Smooth muscle cell (in vitro differentiated cells): ENCODE measurements at regions not wholly inside any gene's neighbourhood (a gene's known extent, or its start where the extent isn't known, plus 50 kb on each side); places are given as distances from the start of the nearest gene placed in this dataset.
A peak's percentile ranks its signal among the peaks of the same experiment; 100 is the strongest.

Experiments used
- DNase-seq: peaks from one replicate; lab custom pipeline; 2025; ENCODE audit not compliant: unreplicated experiment; lab: John Stamatoyannopoulos, UW
- H2AFZ ChIP-seq: fragments of 200-600 bp; sonication (generic); 2 replicates; pipeline ENCODE4 v1.6.0; 2016; ENCODE audit warnings: antibody characterized with exemption, low read depth, mild to moderate bottlenecking
- H3F3A ChIP-seq: fragments of 200-600 bp; sonication (generic); 2 replicates; pipeline ENCODE4 v1.6.0; 2017; ENCODE audit warnings: antibody characterized with exemption, low read depth
- H3K27ac ChIP-seq: fragments of 200-600 bp; sonication (generic); 2 replicates; pipeline ENCODE4 v1.5.1; 2016; ENCODE audit warnings: low read depth, mild to moderate bottlenecking
- H3K27me3 ChIP-seq: fragments of 200-600 bp; sonication (generic); 2 replicates; pipeline ENCODE4 v1.6.1; 2016; ENCODE audit warnings: low read depth, mild to moderate bottlenecking
- H3K36me3 ChIP-seq: fragments of 200-600 bp; sonication (generic); 2 replicates; pipeline ENCODE4 v1.5.1; 2016; ENCODE audit warnings: low read depth
- H3K4me1 ChIP-seq: fragments of 200-600 bp; sonication (generic); 2 replicates; pipeline ENCODE4 v1.5.1; 2016; ENCODE audit warnings: low read depth
- H3K4me2 ChIP-seq: fragments of 200-600 bp; sonication (generic); 2 replicates; pipeline ENCODE4 v1.6.0; 2016; ENCODE audit warnings: mild to moderate bottlenecking
- H3K4me3 ChIP-seq: fragments of 200-600 bp; sonication (generic); 2 replicates; pipeline ENCODE4 v1.5.1; 2016; ENCODE audit warnings: mild to moderate bottlenecking
- H3K79me2 ChIP-seq: fragments of 200-600 bp; sonication (generic); 2 replicates; pipeline ENCODE4 v1.6.0; 2016; ENCODE audit warnings: low read depth, mild to moderate bottlenecking
- H3K9ac ChIP-seq: fragments of 200-600 bp; sonication (generic); 2 replicates; pipeline ENCODE4 v1.6.0; 2016; ENCODE audit warnings: low read depth
- H3K9me3 ChIP-seq: fragments of 200-600 bp; sonication (generic); replicated peaks from 2 replicates; pipeline ENCODE4 v1.5.1; 2016; ENCODE audit warnings: low read depth
- H4K20me1 ChIP-seq: fragments of 200-600 bp; sonication (generic); 2 replicates; pipeline ENCODE4 v1.6.0; 2016; ENCODE audit warnings: low read depth
- CTCF ChIP-seq: fragments of 200-600 bp; sonication (generic); IDR thresholded peaks from 2 replicates; pipeline ENCODE4 v1.5.1; 2017; ENCODE audit warnings: borderline replicate concordance, mild to moderate bottlenecking, antibody characterized with exemption; ENCODE audit not compliant: insufficient read depth, poor library complexity, severe bottlenecking
- WGBS: methylation state at CpG from one replicate; pipeline ENCODE4 v1.1.7; 2016; ENCODE audit warnings: low lambda C conversion rate; 5-methylcytosine and 5-hydroxymethylcytosine counted together

- Histone ChIP-seq H3K9ac (no peak overlapping the region), H3K27me3 (no peaks in the 10 kb centered on the region), H2AFZ (no peak overlapping the region), H3K9me3 (no peaks in the 10 kb centered on the region), H3K27ac (peak overlapping the region; percentile 17), H3K36me3 (no peaks in the 10 kb centered on the region), H3K4me3 (no peak overlapping the region), H4K20me1 (no peaks in the 10 kb centered on the region), H3K79me2 (no peaks in the 10 kb centered on the region), H3K4me1 (no peaks in the 10 kb centered on the region), H3K4me2 (no peak overlapping the region), H3F3A (no peaks in the 10 kb centered on the region)
- TF ChIP-seq CTCF = no peak
- 94% methylated on average over 2 of the region's 2 CpGs for WGBS
- no peak for DNase-seq
Observed at GRCh38 chr6:11341867-11342266, 109.4 kb upstream of the NEDD9 start.

- no peak overlapping the region for H3K9ac ChIP-seq
- no peaks in the 10 kb centered on the region for H4K20me1 ChIP-seq
- 61% methylated on average over 3 of the region's 3 CpGs for WGBS
- no peaks in the 10 kb centered on the region for H3K4me1 ChIP-seq
- H3K27ac ChIP-seq = no peak overlapping the region
- H3K4me2 ChIP-seq = no peak overlapping the region
- no peak for TF ChIP-seq CTCF
- no peaks in the 10 kb centered on the region for H3F3A ChIP-seq
- no peak overlapping the region for H3K4me3 ChIP-seq
- no peak overlapping the region for H2AFZ ChIP-seq
- H3K36me3 ChIP-seq = no peaks in the 10 kb centered on the region
- DNase-seq = no peak
- H3K27me3 ChIP-seq = no peaks in the 10 kb centered on the region
- H3K79me2 ChIP-seq = no peaks in the 10 kb centered on the region
- no peaks in the 10 kb centered on the region for H3K9me3 ChIP-seq
Observed at GRCh38 chr6:11341303-11341702, 108.8 kb upstream of the NEDD9 start.

GRCh38 chr6:11339380-11339779 is 106.9 kb upstream of the NEDD9 start:
- no peaks in the 10 kb centered on the region for H3F3A ChIP-seq
- no peak overlapping the region for H3K9ac ChIP-seq
- no peak for DNase-seq
- H3K4me2 ChIP-seq = no peak overlapping the region
- no peaks in the 10 kb centered on the region for H3K79me2 ChIP-seq
- H3K27ac ChIP-seq = no peak overlapping the region
- H3K36me3 ChIP-seq = no peaks in the 10 kb centered on the region
- no peak overlapping the region for H3K4me3 ChIP-seq
- 94% methylated on average over 1 of the region's 1 CpG for WGBS
- H3K9me3 ChIP-seq = no peaks in the 10 kb centered on the region
- no peaks in the 10 kb centered on the region for H4K20me1 ChIP-seq
- no peaks in the 10 kb centered on the region for H3K4me1 ChIP-seq
- no peak for TF ChIP-seq CTCF
- no peaks in the 10 kb centered on the region for H3K27me3 ChIP-seq
- no peak overlapping the region for H2AFZ ChIP-seq

GRCh38 chr6:11337306-11337705 is 104.8 kb upstream of the NEDD9 start:
- Histone ChIP-seq H3K4me2 (no peak overlapping the region), H4K20me1 (no peaks in the 10 kb centered on the region), H3F3A (no peaks in the 10 kb centered on the region), H3K79me2 (no peaks in the 10 kb centered on the region), H3K4me3 (no peak overlapping the region), H3K4me1 (no peaks in the 10 kb centered on the region), H3K27me3 (no peaks in the 10 kb centered on the region), H3K9me3 (no peaks in the 10 kb centered on the region), H3K9ac (no peak overlapping the region), H3K27ac (no peak overlapping the region), H2AFZ (no peak overlapping the region), H3K36me3 (no peaks in the 10 kb centered on the region)
- 96% methylated on average over 5 of the region's 5 CpGs for WGBS
- no peak for DNase-seq
- TF ChIP-seq CTCF = no peak
